WTC11 (cell line): ENCODE measurements at regions not wholly inside any gene's neighbourhood (a gene's known extent, or its start where the extent isn't known, plus 50 kb on each side); places are given as distances from the start of the nearest gene placed in this dataset.

ENCODE experiments used
- ATAC-seq: fragments of 200-7000 bp; cut with Tn5 transposase; 2 replicates; pipeline ENCODE4 v1.10.0; 2021; ENCODE audit warnings: mild to moderate bottlenecking, moderate library complexity
- CTCF ChIA-PET: fragments of 300-600 bp; sonication (Branson Sonifier 250); formaldehyde crosslinking; loops from one replicate; lab custom pipeline; 2021; ENCODE audit warnings: antibody characterized with exemption; lab: Charles Lee
- POLR2A ChIA-PET: fragments of 350-600 bp; sonication (Branson Sonifier 250); formaldehyde crosslinking; loops from one replicate; lab custom pipeline; 2021; ENCODE audit warnings: antibody characterized with exemption; lab: Charles Lee
- DNase-seq: peaks from one replicate; pipeline ENCODE4 v3.0.0; 2021; ENCODE audit warnings: low spot score
- H3K27ac Mint-ChIP-seq: 2 replicates; pipeline ENCODE4 v1.8.0; 2021; ENCODE audit warnings: mixed read lengths
- H3K27me3 Mint-ChIP-seq: 2 replicates; pipeline ENCODE4 v1.8.0; 2021; ENCODE audit warnings: low read depth, mild to moderate bottlenecking, moderate library complexity, mixed read lengths
- H3K36me3 Mint-ChIP-seq: 2 replicates; pipeline ENCODE4 v1.8.0; 2021; ENCODE audit warnings: mixed read lengths
- H3K4me1 Mint-ChIP-seq: 2 replicates; pipeline ENCODE4 v1.8.0; 2022; ENCODE audit warnings: mixed read lengths
- H3K4me3 Mint-ChIP-seq: 2 replicates; pipeline ENCODE4 v1.8.0; 2021; ENCODE audit warnings: mild to moderate bottlenecking, moderate library complexity, mixed read lengths
- H3K9me3 Mint-ChIP-seq: 2 replicates; pipeline ENCODE4 v1.8.0; 2021; ENCODE audit warnings: mixed read lengths
- CREB1 ChIP-seq: sonication (generic); formaldehyde crosslinking; IDR thresholded peaks from 2 replicates; pipeline ENCODE4 v1.8.0; 2023; ENCODE audit warnings: mild to moderate bottlenecking, missing genetic modification reagents
- EMX1 ChIP-seq: fragments of 250-450 bp; sonication (Bioruptor Pico); IDR thresholded peaks from 2 replicates; pipeline ENCODE4 v1.8.0; 2021; ENCODE audit warnings: mild to moderate bottlenecking
- FOXK1 ChIP-seq: sonication (generic); formaldehyde crosslinking; IDR thresholded peaks from 2 replicates; pipeline ENCODE4 v1.8.0; 2022; ENCODE audit warnings: mild to moderate bottlenecking, moderate library complexity, missing genetic modification reagents
- GABPB1 ChIP-seq: sonication (generic); formaldehyde crosslinking; IDR thresholded peaks from 2 replicates; pipeline ENCODE4 v1.8.1; 2023; ENCODE audit warnings: mild to moderate bottlenecking, missing genetic modification reagents
- HMGA2 ChIP-seq: fragments of 250-450 bp; sonication (Bioruptor Pico); IDR thresholded peaks from 2 replicates; pipeline ENCODE4 v1.4.0; 2021; ENCODE audit warnings: mild to moderate bottlenecking, moderate library complexity
- JUN ChIP-seq: sonication (generic); formaldehyde crosslinking; IDR thresholded peaks from 2 replicates; pipeline ENCODE4 v1.8.0; 2023; ENCODE audit warnings: mild to moderate bottlenecking, missing genetic modification reagents
- RORB ChIP-seq: fragments of 250-450 bp; sonication (Bioruptor Pico); IDR thresholded peaks from 2 replicates; pipeline ENCODE4 v1.9.0; 2021; ENCODE audit warnings: mild to moderate bottlenecking
- SMAD3 ChIP-seq: sonication (generic); formaldehyde crosslinking; IDR thresholded peaks from 2 replicates; pipeline ENCODE4 v1.8.0; 2022; ENCODE audit warnings: missing genetic modification reagents, mild to moderate bottlenecking, borderline replicate concordance
- SOX15 ChIP-seq: fragments of 250-450 bp; sonication (Bioruptor Pico); IDR thresholded peaks from 2 replicates; pipeline ENCODE4 v1.9.0; 2021; ENCODE audit warnings: mild to moderate bottlenecking
- ZBTB21 ChIP-seq: sonication (generic); formaldehyde crosslinking; IDR thresholded peaks from 2 replicates; pipeline ENCODE4 v1.8.1; 2023; ENCODE audit warnings: mild to moderate bottlenecking, missing genetic modification reagents, borderline replicate concordance
- ZNF138 ChIP-seq: sonication (generic); formaldehyde crosslinking; conservative IDR thresholded peaks from 2 replicates; pipeline ENCODE4 v1.8.1; 2022; ENCODE audit warnings: mild to moderate bottlenecking, moderate library complexity, missing genetic modification reagents
- ZNF219 ChIP-seq: sonication (generic); formaldehyde crosslinking; IDR thresholded peaks from 2 replicates; pipeline ENCODE4 v1.8.0; 2023; ENCODE audit warnings: missing genetic modification reagents, mild to moderate bottlenecking, borderline replicate concordance
- ZNF317 ChIP-seq: sonication (generic); formaldehyde crosslinking; IDR thresholded peaks from 2 replicates; pipeline ENCODE4 v1.8.1; 2023; ENCODE audit warnings: low read depth, mild to moderate bottlenecking, moderate library complexity, missing genetic modification reagents, borderline replicate concordance
- ZNF396 ChIP-seq: fragments of 250-450 bp; sonication (Bioruptor Pico); IDR thresholded peaks from 2 replicates; pipeline ENCODE4 v1.8.0; 2021; ENCODE audit warnings: mild to moderate bottlenecking, moderate library complexity, borderline replicate concordance
- ZNF416 ChIP-seq: fragments of 250-450 bp; sonication (Bioruptor Pico); IDR thresholded peaks from 2 replicates; pipeline ENCODE4 v1.9.0; 2021; ENCODE audit warnings: mild to moderate bottlenecking, inconsistent platforms
- TF ChIP-seq, protein P1 (sequence below): sonication (generic); formaldehyde crosslinking; IDR thresholded peaks from 2 replicates; pipeline ENCODE4 v1.8.0; 2022; ENCODE audit warnings: missing genetic modification reagents
- TF ChIP-seq, protein P2 (sequence below): sonication (generic); formaldehyde crosslinking; IDR thresholded peaks from 2 replicates; pipeline ENCODE4 v1.8.0; 2022; ENCODE audit warnings: mild to moderate bottlenecking, missing genetic modification reagents
- TF ChIP-seq, protein P3 (sequence below): fragments of 250-450 bp; sonication (Bioruptor Pico); IDR thresholded peaks from 2 replicates; pipeline ENCODE4 v1.8.0; 2021; ENCODE audit warnings: mild to moderate bottlenecking
- TF ChIP-seq, protein P4 (sequence below): sonication (generic); formaldehyde crosslinking; IDR thresholded peaks from 2 replicates; pipeline ENCODE4 v1.8.0; 2023; ENCODE audit warnings: mild to moderate bottlenecking, missing genetic modification reagents
- TF ChIP-seq, protein P5 (sequence below): fragments of 250-450 bp; sonication (Bioruptor Pico); IDR thresholded peaks from 2 replicates; pipeline ENCODE4 v1.9.0; 2021; ENCODE audit warnings: mild to moderate bottlenecking
- TF ChIP-seq, protein P6 (sequence below): sonication (generic); formaldehyde crosslinking; IDR thresholded peaks from 2 replicates; pipeline ENCODE4 v1.8.1; 2022; ENCODE audit warnings: low read depth, missing genetic modification reagents, borderline replicate concordance
- TF ChIP-seq, protein P7 (sequence below): sonication (generic); formaldehyde crosslinking; IDR thresholded peaks from 2 replicates; pipeline ENCODE4 v1.8.1; 2023; ENCODE audit warnings: mild to moderate bottlenecking, missing genetic modification reagents, moderate library complexity

DNA sequence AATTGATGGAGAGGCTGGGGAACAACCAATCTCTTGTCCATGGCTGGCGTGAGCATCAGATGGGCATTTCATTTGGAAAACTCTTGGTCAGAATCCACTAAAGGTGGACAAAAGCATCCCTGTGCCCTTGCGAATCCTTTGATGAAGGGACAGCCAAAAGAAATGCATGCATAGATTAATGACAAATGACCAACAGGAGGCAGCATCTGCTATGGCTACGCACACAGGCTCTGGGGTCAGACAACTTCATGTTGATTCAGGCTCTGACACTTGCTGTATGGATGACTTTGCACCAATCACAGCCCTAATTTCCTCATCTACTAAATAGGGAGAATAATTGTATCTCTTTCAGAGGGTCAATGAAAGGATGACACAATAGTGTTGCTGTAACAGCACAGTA, 117.5 kb downstream of the ASCL4 start:
- DNase-seq (no peak), ATAC-seq (peak; percentile 85)
- TF ChIP-seq, protein P1, sequence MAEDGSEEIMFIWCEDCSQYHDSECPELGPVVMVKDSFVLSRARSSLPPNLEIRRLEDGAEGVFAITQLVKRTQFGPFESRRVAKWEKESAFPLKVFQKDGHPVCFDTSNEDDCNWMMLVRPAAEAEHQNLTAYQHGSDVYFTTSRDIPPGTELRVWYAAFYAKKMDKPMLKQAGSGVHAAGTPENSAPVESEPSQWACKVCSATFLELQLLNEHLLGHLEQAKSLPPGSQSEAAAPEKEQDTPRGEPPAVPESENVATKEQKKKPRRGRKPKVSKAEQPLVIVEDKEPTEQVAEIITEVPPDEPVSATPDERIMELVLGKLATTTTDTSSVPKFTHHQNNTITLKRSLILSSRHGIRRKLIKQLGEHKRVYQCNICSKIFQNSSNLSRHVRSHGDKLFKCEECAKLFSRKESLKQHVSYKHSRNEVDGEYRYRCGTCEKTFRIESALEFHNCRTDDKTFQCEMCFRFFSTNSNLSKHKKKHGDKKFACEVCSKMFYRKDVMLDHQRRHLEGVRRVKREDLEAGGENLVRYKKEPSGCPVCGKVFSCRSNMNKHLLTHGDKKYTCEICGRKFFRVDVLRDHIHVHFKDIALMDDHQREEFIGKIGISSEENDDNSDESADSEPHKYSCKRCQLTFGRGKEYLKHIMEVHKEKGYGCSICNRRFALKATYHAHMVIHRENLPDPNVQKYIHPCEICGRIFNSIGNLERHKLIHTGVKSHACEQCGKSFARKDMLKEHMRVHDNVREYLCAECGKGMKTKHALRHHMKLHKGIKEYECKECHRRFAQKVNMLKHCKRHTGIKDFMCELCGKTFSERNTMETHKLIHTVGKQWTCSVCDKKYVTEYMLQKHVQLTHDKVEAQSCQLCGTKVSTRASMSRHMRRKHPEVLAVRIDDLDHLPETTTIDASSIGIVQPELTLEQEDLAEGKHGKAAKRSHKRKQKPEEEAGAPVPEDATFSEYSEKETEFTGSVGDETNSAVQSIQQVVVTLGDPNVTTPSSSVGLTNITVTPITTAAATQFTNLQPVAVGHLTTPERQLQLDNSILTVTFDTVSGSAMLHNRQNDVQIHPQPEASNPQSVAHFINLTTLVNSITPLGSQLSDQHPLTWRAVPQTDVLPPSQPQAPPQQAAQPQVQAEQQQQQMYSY (CRISPR knock-in tag), result no peak
- TF ChIP-seq RORB (no peak), JUN (no peak), ZNF317 (no peak), ZNF396 (CRISPR knock-in tag) (no peak), HMGA2 (CRISPR knock-in tag) (no peak)
- TF ChIP-seq, protein P2, sequence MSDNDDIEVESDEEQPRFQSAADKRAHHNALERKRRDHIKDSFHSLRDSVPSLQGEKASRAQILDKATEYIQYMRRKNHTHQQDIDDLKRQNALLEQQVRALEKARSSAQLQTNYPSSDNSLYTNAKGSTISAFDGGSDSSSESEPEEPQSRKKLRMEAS (CRISPR knock-in tag), result no peak
- TF ChIP-seq, protein P3, sequence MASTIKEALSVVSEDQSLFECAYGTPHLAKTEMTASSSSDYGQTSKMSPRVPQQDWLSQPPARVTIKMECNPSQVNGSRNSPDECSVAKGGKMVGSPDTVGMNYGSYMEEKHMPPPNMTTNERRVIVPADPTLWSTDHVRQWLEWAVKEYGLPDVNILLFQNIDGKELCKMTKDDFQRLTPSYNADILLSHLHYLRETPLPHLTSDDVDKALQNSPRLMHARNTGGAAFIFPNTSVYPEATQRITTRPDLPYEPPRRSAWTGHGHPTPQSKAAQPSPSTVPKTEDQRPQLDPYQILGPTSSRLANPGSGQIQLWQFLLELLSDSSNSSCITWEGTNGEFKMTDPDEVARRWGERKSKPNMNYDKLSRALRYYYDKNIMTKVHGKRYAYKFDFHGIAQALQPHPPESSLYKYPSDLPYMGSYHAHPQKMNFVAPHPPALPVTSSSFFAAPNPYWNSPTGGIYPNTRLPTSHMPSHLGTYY, result no peak
- no peaks in the 10 kb centered on the region for H3K9me3 Mint-ChIP-seq
- H3K36me3 Mint-ChIP-seq, result no peaks in the 10 kb centered on the region
- CTCF ChIA-PET, result interaction anchor here (1.5 kb wide), 1 partner anchor 20 kb away, joined by 9 read pairs; no protein-coding TSS in a partner anchor
- peaks cover 3% of the 10 kb centered on the region; the same call in 1 of the 2 replicates for H3K27me3 Mint-ChIP-seq
- no peaks in the 10 kb centered on the region for H3K4me1 Mint-ChIP-seq
- POLR2A ChIA-PET, result no interaction called here
- H3K27ac Mint-ChIP-seq, result no peak overlapping the region
- H3K4me3 Mint-ChIP-seq, result no peak overlapping the region

DNA sequence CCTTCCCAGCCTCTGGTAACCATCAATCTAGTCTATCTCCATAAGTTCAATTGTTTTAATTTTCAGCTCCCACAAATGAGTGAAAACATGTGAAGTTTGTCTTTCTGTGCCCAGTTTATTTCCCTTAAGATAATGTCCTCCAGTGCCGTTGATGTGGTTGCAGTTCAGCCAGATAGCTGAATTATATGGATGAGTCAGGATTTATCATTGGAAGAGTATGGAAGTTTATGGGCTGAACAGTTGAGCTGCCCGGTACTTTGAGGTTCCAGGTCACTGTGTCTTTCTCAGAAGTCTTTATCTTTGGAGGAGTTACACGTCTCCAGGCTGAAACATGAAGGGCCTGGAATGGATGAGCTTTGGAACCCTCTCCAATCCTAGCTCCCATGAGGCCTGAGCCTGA, 120.1 kb downstream of the ASCL4 start:
- H3K27me3 Mint-ChIP-seq, result peaks cover 14% of the 10 kb centered on the region
- DNase-seq (no peak), ATAC-seq (no peak)
- no peaks in the 10 kb centered on the region for H3K36me3 Mint-ChIP-seq
- H3K27ac Mint-ChIP-seq, result no peak overlapping the region
- no peaks in the 10 kb centered on the region for H3K4me1 Mint-ChIP-seq
- POLR2A ChIA-PET, result no interaction called here
- CTCF ChIA-PET, result interaction anchor here (1.3 to 2.4 kb wide), 2 partner anchors 9 to 18 kb away, joined by 4 to 9 read pairs; no protein-coding TSS in a partner anchor
- no peak overlapping the region for H3K4me3 Mint-ChIP-seq
- H3K9me3 Mint-ChIP-seq, result no peaks in the 10 kb centered on the region
- no peak for TF ChIP-seq ZNF138 (CRISPR knock-in tag)
- TF ChIP-seq CREB1 (CRISPR knock-in tag), result no peak
- TF ChIP-seq, protein P1 (CRISPR knock-in tag), result no peak
- TF ChIP-seq, protein P4, sequence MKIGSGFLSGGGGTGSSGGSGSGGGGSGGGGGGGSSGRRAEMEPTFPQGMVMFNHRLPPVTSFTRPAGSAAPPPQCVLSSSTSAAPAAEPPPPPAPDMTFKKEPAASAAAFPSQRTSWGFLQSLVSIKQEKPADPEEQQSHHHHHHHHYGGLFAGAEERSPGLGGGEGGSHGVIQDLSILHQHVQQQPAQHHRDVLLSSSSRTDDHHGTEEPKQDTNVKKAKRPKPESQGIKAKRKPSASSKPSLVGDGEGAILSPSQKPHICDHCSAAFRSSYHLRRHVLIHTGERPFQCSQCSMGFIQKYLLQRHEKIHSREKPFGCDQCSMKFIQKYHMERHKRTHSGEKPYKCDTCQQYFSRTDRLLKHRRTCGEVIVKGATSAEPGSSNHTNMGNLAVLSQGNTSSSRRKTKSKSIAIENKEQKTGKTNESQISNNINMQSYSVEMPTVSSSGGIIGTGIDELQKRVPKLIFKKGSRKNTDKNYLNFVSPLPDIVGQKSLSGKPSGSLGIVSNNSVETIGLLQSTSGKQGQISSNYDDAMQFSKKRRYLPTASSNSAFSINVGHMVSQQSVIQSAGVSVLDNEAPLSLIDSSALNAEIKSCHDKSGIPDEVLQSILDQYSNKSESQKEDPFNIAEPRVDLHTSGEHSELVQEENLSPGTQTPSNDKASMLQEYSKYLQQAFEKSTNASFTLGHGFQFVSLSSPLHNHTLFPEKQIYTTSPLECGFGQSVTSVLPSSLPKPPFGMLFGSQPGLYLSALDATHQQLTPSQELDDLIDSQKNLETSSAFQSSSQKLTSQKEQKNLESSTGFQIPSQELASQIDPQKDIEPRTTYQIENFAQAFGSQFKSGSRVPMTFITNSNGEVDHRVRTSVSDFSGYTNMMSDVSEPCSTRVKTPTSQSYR (CRISPR knock-in tag), result no peak
- TF ChIP-seq, protein P5, sequence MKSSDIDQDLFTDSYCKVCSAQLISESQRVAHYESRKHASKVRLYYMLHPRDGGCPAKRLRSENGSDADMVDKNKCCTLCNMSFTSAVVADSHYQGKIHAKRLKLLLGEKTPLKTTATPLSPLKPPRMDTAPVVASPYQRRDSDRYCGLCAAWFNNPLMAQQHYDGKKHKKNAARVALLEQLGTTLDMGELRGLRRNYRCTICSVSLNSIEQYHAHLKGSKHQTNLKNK (CRISPR knock-in tag), result no peak
- no peak for TF ChIP-seq SMAD3 (CRISPR knock-in tag)
- TF ChIP-seq, protein P6, sequence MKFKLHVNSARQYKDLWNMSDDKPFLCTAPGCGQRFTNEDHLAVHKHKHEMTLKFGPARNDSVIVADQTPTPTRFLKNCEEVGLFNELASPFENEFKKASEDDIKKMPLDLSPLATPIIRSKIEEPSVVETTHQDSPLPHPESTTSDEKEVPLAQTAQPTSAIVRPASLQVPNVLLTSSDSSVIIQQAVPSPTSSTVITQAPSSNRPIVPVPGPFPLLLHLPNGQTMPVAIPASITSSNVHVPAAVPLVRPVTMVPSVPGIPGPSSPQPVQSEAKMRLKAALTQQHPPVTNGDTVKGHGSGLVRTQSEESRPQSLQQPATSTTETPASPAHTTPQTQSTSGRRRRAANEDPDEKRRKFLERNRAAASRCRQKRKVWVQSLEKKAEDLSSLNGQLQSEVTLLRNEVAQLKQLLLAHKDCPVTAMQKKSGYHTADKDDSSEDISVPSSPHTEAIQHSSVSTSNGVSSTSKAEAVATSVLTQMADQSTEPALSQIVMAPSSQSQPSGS (CRISPR knock-in tag), result no peak
- TF ChIP-seq ZNF416 (CRISPR knock-in tag), result no peak
- TF ChIP-seq ZNF219 (CRISPR knock-in tag), result no peak
- TF ChIP-seq, protein P7, sequence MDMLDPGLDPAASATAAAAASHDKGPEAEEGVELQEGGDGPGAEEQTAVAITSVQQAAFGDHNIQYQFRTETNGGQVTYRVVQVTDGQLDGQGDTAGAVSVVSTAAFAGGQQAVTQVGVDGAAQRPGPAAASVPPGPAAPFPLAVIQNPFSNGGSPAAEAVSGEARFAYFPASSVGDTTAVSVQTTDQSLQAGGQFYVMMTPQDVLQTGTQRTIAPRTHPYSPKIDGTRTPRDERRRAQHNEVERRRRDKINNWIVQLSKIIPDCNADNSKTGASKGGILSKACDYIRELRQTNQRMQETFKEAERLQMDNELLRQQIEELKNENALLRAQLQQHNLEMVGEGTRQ (CRISPR knock-in tag), result no peak
- no peak for TF ChIP-seq GABPB1 (CRISPR knock-in tag)
- TF ChIP-seq ZBTB21 (CRISPR knock-in tag), result no peak
- TF ChIP-seq SOX15 (CRISPR knock-in tag), result no peak
- TF ChIP-seq EMX1, result no peak
- no peak for TF ChIP-seq FOXK1
